NCI-H2029 (cell line): ENCODE measurements at regions not wholly inside any gene's neighbourhood (a gene's known extent, or its start where the extent isn't known, plus 50 kb on each side); places are given as distances from the start of the nearest gene placed in this dataset.
"Not testable (repeated sequence)": the region's sequence is repeated elsewhere in the genome, so short reads cannot be mapped to it uniquely, and the experiment has no call there.

Experiments used
- DNase-seq: peaks from one replicate; lab custom pipeline; 2025; lab: John Stamatoyannopoulos, UW

DNA sequence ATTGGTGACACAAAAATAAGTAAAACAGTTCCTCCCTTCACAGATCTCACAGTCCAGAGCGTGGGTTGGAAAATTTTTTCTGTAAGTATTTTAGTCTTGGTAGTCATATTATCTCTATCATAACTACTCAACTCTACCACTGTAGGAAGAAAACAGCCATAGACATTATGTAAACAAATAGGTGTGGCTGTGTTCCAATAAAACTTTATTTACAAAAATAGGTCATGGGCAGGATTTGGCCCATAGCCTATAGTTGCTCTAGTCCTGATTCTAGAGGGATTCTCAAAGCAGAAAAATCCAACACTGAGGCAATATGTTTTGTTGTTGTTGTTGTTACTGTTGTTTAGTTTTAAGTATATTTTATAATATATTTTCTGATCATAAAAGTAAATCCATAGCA is 206.1 kb upstream of the GADL1 start:
- no peak for DNase-seq

DNA sequence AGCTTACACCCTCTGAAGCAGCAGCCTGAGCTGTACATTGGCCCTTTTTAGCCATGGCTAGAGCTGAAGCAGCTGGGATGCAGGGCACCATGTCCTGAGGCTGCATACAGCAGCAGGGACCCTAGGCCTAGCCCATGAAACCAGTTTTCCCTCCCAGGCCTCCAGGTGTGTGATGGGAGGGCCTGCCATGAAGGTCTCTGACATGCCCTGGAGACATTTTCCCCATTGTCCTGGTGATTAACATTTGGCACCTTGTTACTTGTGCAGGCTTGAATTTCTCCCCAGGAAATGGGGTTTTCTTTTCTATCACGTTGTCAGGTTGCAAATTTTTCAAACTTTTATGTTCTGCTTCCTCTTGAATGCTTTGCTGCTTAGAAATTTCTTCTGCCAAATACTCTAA is 206.8 kb upstream of the GADL1 start:
- not testable (repeated sequence) for DNase-seq

DNA sequence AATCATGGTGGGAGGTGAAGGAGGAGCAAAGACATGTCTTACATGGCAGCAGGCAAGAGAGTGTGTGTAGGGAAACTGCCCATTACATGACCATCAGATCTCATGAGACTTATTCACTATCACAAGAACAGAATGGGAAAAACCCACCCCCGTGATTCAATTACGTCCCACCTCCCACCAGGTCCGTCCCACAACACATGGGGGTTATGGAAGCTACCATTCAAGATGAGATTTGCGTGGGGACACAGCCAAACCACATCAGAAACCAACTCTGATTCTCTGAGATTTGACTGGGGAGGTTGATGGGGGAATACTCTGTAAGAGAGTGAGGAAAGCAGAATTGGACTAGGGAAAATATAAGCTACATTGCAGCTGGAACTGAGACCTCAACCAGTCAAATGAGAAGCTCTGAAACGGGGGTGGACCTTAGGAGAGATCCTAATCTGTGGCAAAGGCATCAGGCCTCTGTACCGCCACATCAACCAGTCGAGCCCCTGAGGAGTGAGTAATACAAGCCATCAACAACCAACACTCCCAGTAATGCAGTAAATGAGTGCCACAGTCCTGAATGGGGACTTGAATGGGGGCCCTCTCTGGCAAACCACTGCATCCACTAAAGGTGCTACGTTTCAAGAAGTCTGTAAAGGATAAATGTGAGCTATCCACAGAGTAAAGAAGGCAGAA is 207.9 kb upstream of the GADL1 start:
- no peak for DNase-seq

DNA sequence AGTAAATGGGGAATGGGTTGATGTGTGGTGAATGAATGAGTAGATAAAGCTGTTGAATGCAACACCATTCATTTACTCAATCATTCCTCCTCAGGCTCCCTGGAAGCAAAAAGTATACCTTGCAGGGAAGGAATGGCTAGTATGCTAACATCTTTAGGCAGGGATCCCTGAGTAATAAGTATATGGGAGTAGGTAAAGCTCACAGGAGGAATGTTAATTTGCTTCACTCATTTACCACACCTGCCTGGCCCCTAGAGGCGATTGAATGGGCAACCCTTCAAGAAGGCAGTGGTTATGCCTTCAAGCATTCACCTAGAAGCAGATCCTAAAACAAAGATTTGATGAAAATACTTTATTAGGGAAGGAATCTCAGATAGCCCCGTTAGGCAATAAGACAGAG is 208.7 kb upstream of the GADL1 start:
- DNase-seq, result no peak

DNA sequence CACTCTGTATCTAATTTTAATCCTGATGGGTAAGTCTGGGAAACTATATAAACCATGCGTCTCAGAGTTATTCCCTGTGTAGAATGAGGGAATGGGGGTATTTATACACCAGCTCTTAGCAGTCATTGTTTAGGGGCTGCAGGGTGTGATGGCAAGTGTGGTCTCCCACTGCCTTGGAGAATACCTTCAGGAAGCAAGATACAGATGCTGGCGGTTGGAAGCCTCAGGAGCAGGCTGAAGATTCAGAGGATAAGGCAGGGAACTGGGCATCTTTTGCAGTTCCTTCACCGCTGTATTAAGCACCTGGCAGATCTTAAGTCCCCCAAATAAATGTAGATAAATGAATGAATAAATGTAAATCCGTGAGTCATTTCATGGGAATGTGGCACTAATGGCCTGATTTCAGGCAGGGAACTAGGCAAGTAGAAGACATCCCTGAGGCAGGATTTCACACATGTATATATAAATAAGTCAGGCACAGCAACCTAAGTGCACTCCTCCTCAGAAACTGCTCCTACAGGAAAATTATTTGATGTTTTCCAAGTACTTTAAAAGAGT is 209.2 kb upstream of the GADL1 start:
- no peak for DNase-seq

DNA sequence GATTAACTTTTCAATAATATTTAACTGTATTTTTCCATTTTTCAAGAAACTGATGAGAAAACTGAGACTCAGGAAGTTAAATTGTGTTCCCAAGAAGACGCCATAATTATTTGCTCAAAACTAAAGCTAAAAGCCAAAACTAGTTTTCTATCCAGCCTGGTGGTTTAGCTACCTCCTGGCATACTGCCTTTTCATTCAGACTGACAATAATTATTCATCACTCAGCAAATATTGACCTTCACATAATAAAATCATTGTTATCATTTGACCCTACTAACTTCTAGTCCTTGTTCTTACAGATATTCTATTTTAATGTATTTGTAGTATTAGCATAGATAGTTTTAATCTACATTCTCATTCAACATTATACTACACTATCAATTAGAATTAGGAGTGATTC is 210.6 kb upstream of the GADL1 start:
- DNase-seq, result no peak

DNA sequence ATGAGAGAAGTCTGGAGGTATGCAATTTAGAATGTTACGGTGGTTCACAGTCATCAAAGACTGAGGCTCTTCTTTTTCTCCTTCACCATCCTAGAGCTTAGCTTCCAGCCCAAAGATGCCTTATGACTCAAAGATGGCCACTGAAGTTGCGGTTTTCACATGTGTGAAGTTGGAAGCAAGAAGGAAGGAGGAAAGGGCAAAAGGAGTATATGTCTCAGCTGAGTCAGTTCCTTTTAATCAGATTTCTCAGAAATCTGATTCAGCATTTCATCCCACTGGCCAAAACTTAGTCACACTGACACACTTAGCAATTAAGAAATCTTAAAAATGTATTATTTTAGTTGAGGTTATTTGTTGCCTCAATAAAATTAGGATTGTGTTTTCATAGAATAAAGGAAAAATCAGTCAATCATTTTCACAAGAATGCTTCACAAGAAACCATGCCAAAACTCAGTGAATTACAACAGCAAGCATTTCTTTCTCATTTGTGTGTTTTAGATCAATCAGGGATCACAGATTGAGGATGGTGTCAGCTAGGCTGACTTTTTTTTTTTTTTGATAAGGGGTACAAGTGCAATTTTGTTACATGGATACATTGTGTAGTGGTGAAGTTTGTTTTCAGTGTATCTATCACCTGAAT is 211.1 kb upstream of the GADL1 start:
- DNase-seq, result no peak

DNA sequence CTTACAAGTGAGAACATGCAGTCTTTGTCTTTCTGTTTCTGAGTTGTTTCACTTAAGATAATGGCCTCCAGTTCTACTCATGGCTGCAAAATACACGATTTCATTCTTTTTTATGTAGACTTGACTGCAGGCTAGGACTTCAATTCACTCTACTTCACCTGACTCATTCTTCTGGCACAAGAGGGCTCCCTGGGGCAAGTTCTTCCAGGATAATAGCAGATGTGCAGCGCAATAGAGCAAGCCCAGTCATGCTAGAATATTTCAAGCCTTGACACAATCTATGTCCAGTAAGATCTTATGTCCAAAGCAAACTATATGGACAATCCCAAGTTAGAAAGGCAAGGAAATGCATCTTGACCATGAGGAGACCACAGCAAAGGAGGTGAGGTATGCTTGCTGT is 211.7 kb upstream of the GADL1 start:
- no peak for DNase-seq

DNA sequence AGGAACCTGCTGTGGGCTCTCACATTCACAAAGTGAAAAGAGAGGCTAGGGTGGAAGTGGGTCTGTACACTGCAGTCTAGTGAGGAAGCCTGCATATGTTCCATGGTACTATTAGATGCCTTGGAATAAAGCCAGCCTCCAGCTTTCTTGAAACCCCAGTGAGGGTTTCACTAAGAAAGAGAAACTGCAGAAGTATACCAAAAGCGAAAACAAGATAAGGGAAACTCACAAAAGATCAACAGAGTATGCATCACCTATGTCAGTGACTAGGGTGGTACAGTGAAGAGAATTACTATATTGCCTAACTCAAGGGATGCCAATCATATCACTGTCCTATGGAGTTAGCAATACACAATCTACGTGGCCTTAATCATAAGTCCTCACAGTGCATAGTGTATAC is 212.5 kb upstream of the GADL1 start:
- no peak for DNase-seq

DNA sequence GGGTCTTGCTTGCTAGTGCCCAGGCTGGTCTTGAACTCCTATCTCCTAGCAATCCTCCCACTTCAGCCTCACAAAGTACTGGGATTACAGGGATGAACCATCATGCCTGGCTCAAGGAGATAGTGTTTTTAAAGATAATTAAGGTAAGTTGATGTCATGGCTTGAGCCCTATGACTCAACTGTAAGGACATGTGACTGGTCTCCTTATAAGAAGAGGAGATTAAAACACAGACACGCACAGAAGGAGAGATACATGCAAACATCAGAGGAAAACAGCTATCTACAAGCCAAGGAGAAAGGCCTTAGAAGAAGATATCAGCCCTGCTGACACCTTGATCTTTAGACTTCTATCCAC is 220.4 kb upstream of the GADL1 start:
- DNase-seq, result no peak

DNA sequence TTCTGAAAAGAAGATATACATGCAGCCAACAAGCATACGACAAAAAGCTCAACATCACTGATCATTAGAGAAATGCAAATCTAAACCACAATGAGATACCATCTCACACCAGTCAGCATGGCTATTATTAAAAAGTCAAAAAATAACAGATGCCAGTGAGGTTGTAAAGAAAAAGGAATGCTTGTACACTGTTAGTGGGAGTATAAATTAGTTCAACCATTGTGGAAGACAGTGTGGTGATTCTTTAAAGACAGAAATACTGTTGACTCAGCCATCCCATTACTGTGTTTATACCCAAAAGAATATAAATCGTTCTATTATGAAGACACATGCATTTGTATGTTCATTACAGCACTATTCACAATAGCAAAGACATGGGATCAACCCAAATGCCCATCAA is 221.1 kb upstream of the GADL1 start:
- not testable (repeated sequence) for DNase-seq

DNA sequence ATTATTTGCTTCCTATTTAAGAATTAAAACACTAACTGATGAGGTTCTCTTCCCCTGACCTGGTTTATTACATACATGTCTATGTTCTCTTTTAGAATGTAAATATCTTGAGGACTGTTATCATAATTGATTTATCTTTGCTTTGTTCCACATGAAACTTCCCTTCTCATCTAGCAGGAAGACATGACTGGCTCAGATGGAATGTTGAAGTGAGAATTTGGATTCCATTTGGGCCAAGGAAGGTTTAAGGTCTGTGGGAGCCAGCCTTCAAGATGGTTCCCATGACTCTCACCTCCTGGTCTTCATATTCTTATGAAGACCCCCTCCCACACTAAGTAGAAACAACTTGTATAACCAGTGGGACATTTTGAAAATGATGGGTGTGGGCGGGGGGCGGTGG is 222.2 kb upstream of the GADL1 start:
- DNase-seq, result no peak

DNA sequence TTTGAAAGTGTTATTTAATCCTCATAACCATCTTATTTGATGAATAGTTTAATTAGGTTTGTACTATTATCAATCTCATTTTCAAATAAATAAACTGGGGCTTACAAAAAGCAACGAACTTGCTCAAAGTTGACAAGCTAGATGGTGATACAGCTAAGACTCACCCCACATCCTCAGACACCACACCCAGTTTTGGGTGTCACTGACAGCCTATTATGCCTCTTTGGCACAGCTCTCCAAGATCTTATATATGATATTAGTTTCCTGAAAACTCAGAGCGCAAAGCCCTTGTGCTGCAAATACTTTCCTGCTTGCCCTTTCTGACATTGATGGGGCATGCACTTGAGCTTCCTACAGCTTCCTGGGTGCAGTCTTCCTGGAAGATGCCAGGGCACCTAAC is 223.4 kb upstream of the GADL1 start:
- no peak for DNase-seq

DNA sequence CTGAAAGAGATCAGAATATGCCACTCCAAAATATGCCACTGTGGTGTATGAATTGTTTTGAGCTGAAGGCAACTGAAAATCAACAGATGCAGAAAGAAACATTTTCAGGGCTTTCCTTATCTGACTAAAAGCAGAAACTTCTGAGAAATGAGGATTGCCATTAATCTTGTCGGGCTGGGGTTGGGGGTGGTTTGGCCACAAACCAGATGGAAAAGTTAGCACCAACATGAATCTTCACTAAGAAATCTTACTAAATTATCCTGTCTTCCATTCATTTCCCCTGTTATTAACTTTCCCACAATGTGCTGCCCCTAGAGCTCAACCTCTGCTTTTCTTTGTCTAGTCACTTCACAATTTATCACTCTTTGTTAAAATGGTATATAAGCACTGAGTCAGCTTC is 229.9 kb upstream of the GADL1 start:
- DNase-seq, result no peak

DNA sequence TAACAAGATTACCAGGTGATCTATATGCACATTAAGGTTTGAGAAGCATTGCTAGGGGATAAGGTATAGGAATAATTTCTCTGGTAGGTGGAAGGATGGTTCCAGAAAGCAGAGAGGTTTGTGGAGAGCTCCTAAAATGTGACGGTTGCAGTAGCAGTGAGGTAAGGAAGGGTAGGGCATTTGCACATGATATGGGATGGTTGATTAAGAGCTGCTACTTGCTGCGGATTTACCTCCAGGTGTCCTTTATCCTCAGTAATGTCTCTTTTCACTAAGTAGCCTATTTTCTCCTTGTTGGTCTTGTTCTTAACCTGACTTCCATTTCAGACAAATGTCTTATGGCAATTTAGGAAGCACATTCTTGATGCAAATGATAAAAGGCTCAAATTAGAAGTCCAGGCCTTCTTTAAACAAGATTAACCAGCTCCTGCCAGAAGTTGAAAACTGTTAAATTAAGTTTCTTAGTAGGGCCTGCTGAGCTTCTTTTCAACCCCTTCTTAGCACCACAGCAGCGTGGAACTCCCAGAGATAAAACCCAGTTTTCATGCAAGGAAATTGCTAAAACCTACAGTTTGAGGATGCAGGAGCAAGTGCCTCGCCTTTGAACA is 231.1 kb upstream of the GADL1 start:
- DNase-seq, result no peak

DNA sequence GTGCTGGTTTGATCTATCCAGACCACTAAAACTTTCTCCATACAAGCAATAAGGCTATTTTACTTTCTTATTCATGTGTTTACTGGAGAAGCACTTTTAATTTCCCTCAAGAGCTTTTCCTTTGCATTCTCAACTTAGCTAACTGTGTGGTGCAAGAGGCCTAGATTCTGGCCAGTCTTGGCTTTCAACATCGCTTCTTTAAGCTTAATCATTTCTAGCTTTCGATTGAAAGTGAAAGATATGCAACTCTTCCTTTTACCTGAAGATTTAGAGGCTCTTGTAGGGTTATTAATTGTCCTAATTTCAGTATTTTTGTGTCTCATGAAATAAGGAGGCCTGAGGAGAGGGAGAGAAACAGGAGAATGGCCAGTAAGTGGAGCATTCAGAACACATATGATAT is 234.8 kb upstream of the GADL1 start:
- DNase-seq, result no peak

DNA sequence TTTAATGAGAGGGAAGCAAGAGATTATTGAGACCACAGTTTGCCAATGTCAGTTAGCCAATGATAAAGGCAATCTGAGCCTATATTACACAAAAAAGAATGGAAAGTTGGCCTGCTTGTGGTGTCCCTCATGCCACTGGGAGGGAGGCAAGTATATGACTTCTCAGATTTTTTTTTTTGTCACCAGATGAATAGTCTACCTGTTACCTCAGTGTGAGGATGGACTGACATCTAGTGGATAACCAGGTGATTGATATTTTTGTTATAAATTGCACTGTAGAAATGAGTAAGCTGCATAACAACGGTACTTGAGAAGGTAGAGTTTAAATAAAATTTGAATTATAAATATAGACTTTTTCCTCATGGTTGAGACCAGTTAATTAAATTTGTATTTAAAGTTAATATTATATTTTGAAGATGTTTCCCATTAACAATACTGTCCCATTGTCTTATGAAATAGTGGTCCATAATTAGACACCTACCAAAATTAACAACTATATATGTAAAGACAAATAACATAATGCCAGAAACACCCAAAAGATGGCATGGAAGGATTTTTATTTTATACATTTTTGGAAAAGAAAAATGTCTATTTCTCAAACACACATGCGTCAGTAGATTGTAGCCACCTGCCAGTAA is 237.8 kb upstream of the GADL1 start:
- DNase-seq, result peak; percentile 44

DNA sequence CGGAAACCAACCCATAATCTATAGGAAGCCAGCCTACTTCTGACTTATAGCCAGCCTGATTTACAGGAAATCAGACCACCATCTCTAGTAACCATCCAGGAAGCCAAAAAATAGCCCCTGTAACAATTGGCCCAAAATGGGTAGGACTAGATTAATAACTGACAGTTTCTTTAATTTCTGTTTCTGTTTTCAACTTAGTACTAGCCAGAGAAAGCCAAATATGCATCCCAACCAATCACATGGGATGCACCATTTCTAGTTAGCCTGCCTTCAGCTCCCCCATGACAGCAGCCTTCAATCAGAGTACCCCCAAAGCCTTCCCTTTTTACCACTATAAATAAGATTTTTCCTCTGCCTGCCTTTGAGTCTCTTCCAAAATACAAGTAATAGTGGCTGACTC is 239.1 kb upstream of the GADL1 start:
- no peak for DNase-seq

DNA sequence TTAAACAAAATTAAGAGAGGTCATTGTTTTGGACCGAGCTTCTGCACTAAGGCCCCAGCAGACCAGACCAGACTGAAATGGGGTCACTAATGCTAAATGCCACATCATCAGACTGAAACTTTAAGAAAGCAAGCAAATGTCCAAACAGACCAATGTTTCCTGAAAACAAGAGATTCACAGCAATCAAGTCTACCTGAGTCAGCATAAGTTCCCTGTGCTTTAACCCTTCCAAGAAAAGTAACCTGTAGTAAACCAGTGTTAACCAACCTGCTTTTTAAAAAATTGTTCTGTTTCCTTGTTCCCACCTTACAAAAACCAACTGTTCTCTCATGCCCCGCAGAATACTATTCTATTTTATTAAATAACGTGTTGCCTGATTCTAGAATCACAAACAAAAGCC is 241.1 kb upstream of the GADL1 start:
- no peak for DNase-seq

DNA sequence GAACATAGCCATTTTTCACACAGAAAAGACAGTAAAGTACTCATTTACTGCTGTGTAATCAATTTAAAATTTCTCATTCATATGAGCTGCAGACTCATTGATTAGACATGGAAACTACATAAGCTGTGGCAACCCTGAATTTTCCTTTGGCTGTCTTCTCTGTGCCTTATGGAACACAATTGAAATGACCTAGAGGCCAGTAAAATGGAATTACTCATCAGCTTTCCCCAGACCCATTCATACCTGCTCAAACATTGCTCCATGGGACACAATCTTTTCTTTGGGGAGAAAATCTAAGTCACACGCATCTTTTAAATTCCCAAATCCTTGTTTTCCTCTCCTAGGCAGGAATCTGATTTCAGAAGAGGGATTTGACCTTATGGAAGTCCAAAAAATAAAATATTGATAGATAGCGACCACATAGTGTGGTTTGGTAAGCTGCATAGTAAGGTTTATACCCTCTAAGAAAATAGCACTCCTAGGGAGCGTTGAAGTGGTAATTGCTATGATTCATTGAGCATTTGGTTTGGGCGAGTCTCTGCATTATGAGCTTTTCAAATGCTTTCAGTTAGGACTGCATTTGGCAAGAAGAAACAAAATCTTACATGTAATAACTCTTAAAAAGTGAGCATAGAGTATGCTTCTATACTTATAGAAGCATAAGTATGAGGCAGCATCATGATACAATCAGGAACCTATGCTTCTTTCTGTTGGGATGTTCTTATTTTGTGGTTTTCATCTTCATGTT is 243.4 kb upstream of the GADL1 start:
- DNase-seq, result no peak

DNA sequence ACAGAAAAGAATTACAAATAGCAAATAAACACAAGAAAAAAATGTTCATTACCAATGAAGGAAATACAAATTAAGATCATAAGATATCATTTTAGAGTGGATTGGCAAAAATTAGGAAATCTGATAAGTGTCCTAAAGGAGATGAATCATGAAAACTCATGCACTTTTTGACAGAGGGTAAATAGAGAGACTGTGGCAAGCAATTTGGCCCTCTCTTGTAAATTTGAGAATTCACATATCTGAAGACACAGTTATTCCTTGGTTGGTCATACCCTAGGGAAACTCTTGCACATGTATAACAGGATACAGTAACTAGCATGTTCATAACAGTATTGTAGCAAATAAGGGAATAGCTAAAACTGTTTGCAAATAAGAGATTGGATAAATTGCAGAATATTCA is 246.0 kb upstream of the GADL1 start:
- DNase-seq, result no peak

DNA sequence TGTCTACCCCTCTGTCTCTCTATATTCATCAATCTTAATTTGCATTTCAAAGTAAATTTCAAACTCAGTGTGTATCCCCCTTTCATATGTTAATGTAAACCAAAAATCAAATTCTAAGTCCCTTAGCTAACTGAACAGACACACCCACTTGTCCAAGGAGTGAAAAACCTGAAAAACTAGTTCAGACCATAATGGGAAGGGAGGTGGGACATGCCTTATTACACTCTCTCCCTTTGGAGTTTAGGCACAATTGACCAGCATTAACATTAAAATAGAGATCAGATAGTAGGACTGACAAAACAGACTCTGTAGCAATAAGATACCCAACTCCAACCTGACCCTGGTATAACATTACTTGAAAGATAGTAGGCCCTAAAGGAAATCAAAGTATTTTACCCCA is 247.7 kb upstream of the GADL1 start:
- no peak for DNase-seq
